ENCODE measurements at regions not wholly inside any gene's neighbourhood (a gene's known extent, or its start where the extent isn't known, plus 50 kb on each side); places are given as distances from the start of the nearest gene placed in this dataset.
A peak's percentile ranks its signal among the peaks of the same experiment; 100 is the strongest.

DNA sequence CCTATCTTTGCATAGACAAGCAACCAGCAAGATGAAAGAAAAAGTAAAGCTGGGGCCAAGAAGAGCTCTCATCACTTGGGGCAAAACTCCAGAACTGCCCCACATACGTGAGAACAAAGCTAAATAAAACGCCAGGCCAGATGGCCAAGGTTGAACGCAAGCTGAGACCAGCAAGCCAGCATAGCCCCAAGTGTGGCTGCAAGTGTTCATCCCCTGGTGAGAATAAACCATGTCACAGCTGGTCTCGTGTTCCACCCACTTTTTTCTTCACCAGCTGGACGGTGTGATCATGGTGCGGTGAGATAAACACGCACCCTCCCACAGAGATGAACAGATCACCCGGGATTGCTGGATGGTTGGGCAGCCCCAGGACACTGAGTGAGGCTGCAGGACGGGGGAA, 109.6 kb upstream of the CACNA1A start:
- DNase-seq (ENCODE audit: extremely low read depth in 1 of 11, low read depth in 9 of 11, low spot score in 4 of 11) = no peak

GRCh38 chr19:13613447-13613846, 107.2 kb upstream of the CACNA1A start:
- DNase-seq (ENCODE audit: extremely low read depth in 1 of 11, low read depth in 9 of 11, low spot score in 4 of 11) = no peak

GRCh38 chr19:13611596-13611995, 105.3 kb upstream of the CACNA1A start:
- no peak for DNase-seq (ENCODE audit: extremely low read depth in 1 of 11, low read depth in 9 of 11, low spot score in 4 of 11)

GRCh38 chr19:13610039-13610691, 103.9 kb upstream of the CACNA1A start:
- no peak for DNase-seq (ENCODE audit: extremely low read depth in 1 of 11, low read depth in 9 of 11, low spot score in 4 of 11)

DNA sequence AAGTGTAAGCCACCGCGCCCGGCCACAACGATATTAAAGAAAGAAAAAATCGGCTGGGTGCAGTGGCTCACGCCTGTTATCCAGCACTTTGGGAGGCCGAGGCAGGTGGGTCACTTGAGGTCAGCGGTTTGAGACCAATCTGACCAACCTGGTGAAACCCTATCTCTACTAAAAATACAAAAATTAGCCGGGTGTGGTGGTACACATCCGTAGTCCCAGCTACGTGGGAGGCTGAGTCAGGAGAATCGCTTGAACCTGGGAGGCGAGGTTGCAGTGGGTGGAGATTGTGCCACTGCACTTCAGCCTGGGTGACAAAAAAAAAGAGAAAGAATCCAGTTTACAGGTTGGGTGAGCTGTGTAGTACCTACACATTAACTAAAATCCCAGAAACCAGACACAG, 99.9 kb upstream of the CACNA1A start:
- no peak for DNase-seq (ENCODE audit: extremely low read depth in 1 of 11, low read depth in 9 of 11, low spot score in 4 of 11)

GRCh38 chr19:13604902-13605586, 98.8 kb upstream of the CACNA1A start:
- DNase-seq (ENCODE audit: extremely low read depth in 1 of 11, low read depth in 9 of 11, low spot score in 4 of 11) = no peak

- DNase-seq (ENCODE audit: extremely low read depth in 1 of 11, low read depth in 9 of 11, low spot score in 4 of 11) = no peak
These were observed 94.5 kb upstream of the CACNA1A start for GRCh38 chr19:13600802-13601201.

- no peak for DNase-seq (ENCODE audit: extremely low read depth in 1 of 11, low read depth in 9 of 11, low spot score in 4 of 11)
These were observed 93.8 kb upstream of the CACNA1A start for GRCh38 chr19:13600091-13600490.

- DNase-seq (ENCODE audit: extremely low read depth in 1 of 11, low read depth in 9 of 11, low spot score in 4 of 11) = no peak
These were observed 93.4 kb upstream of the CACNA1A start for GRCh38 chr19:13599681-13600080.

DNA sequence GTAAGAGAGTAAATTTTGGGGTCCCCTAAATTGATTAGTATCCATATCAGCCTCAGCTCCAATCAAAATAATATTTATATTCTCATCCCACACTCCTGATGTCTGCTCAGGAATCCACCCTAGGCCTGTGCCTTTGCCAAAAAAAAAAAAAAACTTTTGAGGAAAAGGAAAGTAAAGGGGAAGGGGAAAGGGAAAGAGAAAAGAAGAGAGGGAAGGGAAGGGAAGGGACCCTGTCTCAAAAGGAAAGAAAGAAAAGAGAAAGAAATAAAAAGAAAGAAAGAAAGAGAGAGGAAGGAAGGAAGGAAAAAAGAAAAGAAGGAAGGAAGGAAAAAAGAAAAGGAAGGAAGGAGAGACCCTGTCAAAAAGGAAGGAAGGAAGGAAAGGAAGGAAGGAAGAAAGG, 91.8 kb upstream of the CACNA1A start:
- no peak for DNase-seq (ENCODE audit: extremely low read depth in 1 of 11, low read depth in 9 of 11, low spot score in 4 of 11)

DNA sequence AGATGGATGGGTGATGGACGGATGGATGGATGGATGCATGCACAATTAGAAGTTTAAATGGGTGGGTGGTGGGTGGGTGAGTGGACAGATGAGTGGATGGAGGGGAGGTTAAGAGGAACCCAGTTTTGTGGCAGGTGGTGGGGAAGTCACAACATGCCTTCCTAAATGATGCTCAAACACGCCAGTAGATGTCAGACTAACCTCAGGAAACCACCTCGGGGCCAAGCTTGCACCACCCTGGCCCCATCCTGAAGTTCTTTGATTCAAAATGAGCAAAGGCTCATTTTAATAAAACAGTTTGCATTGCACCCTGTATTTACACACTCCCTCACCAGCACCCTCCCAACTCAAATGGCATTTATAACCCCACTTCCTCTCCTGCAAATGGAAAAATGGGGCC, 91.4 kb upstream of the CACNA1A start:
- peak; percentile 20 to 53 (median 32) for DNase-seq (ENCODE audit: extremely low read depth in 1 of 11, low read depth in 9 of 11, low spot score in 4 of 11)

DNA sequence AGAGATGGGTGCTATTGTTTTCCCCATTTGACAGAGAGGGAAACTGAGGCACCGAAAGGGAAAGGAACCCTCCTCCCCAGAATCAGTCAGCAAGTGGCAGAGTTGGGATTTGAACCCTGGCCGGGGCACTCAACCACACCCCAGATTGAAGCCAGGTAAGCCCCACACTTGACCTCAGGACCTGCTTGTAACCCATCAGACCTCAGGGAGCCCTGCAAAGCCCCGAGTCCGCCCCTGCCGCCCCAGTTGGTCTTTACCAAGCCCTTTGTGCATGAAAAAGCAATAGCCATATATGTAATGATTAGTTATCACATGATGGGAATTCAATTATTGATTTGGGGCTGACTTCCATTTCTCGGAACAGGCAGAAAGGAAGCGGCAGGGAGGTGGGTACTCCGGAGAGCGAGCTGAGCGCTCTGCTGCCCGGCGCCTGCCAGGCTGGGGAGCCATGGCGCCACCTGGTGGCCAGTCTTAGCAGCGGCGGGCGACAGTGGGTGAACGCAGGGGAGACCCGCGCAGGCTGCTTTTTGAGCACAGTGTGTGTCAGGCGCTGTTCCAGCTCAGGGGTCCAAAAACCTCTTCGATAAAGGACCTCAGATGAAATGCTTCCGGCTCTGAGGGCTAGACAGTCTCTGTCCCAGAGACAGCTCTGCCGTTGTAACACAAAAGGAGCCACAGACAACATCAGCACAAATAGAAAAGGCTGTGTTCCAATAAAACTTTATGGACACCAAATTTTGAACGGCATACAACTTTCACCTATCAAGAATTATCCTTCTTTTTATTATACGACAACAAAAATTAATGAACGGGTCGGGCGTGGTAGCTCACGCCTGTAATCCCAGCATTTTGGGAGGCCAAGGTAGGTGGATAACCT, 82.9 kb upstream of the CACNA1A start:
- DNase-seq (ENCODE audit: extremely low read depth in 1 of 11, low read depth in 9 of 11, low spot score in 4 of 11) = peak; percentile 10 to 54 (median 42)

DNA sequence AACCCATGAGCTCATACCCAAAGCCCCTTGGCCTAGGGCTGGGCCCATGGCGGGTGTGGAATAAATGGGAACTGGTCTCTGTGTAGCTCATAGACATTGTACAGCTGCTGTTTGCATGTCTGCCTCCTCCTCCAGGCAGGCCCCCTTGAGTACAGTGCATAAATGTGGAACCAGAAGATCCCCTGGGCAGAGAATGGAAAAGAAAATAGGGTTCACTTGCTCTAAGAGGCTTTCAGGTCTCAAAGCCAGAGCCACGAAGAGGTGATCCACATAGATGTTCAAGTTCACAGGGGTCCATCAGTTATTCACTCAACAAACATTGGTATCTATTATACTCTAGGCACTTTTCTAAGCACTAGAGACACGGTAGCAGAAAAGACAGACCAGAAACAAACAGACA, 79.2 kb upstream of the CACNA1A start:
- no peak for DNase-seq (ENCODE audit: extremely low read depth in 1 of 11, low read depth in 9 of 11, low spot score in 4 of 11)

- no peak for DNase-seq (ENCODE audit: extremely low read depth in 1 of 11, low read depth in 9 of 11, low spot score in 4 of 11)
These were observed 77.5 kb upstream of the CACNA1A start for GRCh38 chr19:13583753-13584152.

GRCh38 chr19:13583114-13583513, 76.8 kb upstream of the CACNA1A start:
- no peak for DNase-seq (ENCODE audit: extremely low read depth in 1 of 11, low read depth in 9 of 11, low spot score in 4 of 11)

DNA sequence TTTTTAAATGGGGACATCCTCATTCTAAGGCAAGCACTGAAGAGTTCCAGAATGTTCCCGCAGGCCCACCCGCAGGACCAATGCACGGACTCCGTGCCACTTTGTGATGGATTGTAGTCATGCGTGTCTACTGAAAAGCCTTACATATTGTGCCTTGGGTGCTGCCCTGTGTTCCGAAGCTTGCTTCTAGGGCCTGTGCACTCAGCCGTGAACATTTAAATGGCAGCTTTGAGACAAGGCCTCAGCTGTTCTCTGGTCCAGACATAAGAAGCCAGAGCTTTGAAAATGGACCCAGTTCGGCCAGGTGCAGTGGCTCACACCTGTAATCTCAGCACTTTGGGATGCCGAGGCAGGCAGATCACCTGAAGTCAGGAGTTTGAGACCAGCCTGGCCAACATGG, 75.3 kb upstream of the CACNA1A start:
- DNase-seq (ENCODE audit: extremely low read depth in 1 of 11, low read depth in 9 of 11, low spot score in 4 of 11) = no peak

DNA sequence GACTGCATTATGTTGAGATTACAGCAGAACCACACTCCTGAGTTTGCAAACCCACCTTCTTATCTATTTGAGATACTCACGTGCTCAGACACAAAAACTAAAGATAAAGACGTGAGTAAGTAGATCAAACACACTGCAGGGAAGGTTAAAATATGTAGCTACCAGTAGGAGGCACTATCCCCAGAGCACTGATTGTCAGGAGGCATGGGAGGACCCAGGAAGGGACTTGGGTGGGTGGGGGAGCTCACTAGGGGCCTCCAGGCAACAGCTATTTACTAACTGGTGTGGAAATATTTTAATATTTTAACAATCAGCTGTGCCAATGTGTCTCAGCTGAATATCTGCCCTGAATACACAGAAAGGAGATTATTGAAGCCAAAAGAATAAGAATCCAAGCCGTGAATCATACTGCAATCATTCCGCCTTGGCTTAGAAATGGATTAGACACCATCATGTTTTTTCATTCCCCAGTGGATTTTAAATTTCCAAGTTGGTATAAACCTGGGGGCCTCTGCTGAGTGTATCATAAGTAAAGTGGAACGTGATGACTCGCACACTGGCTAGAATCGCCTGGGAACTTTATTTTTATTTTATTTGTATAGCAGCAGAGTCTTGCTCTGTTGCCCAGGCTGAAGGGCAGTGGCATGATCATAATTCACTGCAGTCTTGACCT, 73.2 kb upstream of the CACNA1A start:
- no peak for DNase-seq (ENCODE audit: extremely low read depth in 1 of 11, low read depth in 9 of 11, low spot score in 4 of 11)

- no peak for DNase-seq (ENCODE audit: extremely low read depth in 1 of 11, low read depth in 9 of 11, low spot score in 4 of 11)
These were observed 70.4 kb upstream of the CACNA1A start for GRCh38 chr19:13576726-13577125.

- DNase-seq (ENCODE audit: extremely low read depth in 1 of 11, low read depth in 9 of 11, low spot score in 4 of 11) = no peak
These were observed 68.7 kb upstream of the CACNA1A start for GRCh38 chr19:13574933-13575332.
